WTC11 (cell line): ENCODE measurements at regions not wholly inside any gene's neighbourhood (a gene's known extent, or its start where the extent isn't known, plus 50 kb on each side); places are given as distances from the start of the nearest gene placed in this dataset.

Experiments
- ATAC-seq: fragments of 200-7000 bp; cut with Tn5 transposase; 2 replicates; pipeline ENCODE4 v1.10.0; 2021; ENCODE audit warnings: mild to moderate bottlenecking, moderate library complexity
- CTCF ChIA-PET: fragments of 300-600 bp; sonication (Branson Sonifier 250); formaldehyde crosslinking; loops from one replicate; lab custom pipeline; 2021; ENCODE audit warnings: antibody characterized with exemption; lab: Charles Lee
- POLR2A ChIA-PET: fragments of 350-600 bp; sonication (Branson Sonifier 250); formaldehyde crosslinking; loops from one replicate; lab custom pipeline; 2021; ENCODE audit warnings: antibody characterized with exemption; lab: Charles Lee
- DNase-seq: peaks from one replicate; pipeline ENCODE4 v3.0.0; 2021; ENCODE audit warnings: low spot score
- H3K27ac Mint-ChIP-seq: 2 replicates; pipeline ENCODE4 v1.8.0; 2021; ENCODE audit warnings: mixed read lengths
- H3K27me3 Mint-ChIP-seq: 2 replicates; pipeline ENCODE4 v1.8.0; 2021; ENCODE audit warnings: low read depth, mild to moderate bottlenecking, moderate library complexity, mixed read lengths
- H3K36me3 Mint-ChIP-seq: 2 replicates; pipeline ENCODE4 v1.8.0; 2021; ENCODE audit warnings: mixed read lengths
- H3K4me1 Mint-ChIP-seq: 2 replicates; pipeline ENCODE4 v1.8.0; 2022; ENCODE audit warnings: mixed read lengths
- H3K4me3 Mint-ChIP-seq: 2 replicates; pipeline ENCODE4 v1.8.0; 2021; ENCODE audit warnings: mild to moderate bottlenecking, moderate library complexity, mixed read lengths
- H3K9me3 Mint-ChIP-seq: 2 replicates; pipeline ENCODE4 v1.8.0; 2021; ENCODE audit warnings: mixed read lengths
- ELF4 ChIP-seq: sonication (generic); formaldehyde crosslinking; IDR thresholded peaks from 2 replicates; pipeline ENCODE4 v1.8.1; 2022; ENCODE audit warnings: low read depth, mild to moderate bottlenecking, moderate library complexity, missing genetic modification reagents
- ETV6 ChIP-seq: sonication (generic); formaldehyde crosslinking; IDR thresholded peaks from 2 replicates; pipeline ENCODE4 v1.8.1; 2022; ENCODE audit warnings: mild to moderate bottlenecking, missing genetic modification reagents
- GRHL2 ChIP-seq: fragments of 250-450 bp; sonication (Bioruptor Pico); IDR thresholded peaks from 2 replicates; pipeline ENCODE4 v1.8.0; 2022; ENCODE audit warnings: mild to moderate bottlenecking, moderate library complexity; ENCODE audit not compliant: insufficient replicate concordance, severe bottlenecking
- GTF2I ChIP-seq: fragments of 250-450 bp; sonication (Bioruptor Pico); conservative IDR thresholded peaks from 2 replicates; pipeline ENCODE4 v1.4.0; 2021; ENCODE audit warnings: mild to moderate bottlenecking
- TEAD4 ChIP-seq: sonication (generic); formaldehyde crosslinking; IDR thresholded peaks from 2 replicates; pipeline ENCODE4 v1.8.0; 2022; ENCODE audit warnings: mild to moderate bottlenecking, missing genetic modification reagents
- TP53 ChIP-seq: sonication (generic); formaldehyde crosslinking; IDR thresholded peaks from 2 replicates; pipeline ENCODE4 v1.8.1; 2023; ENCODE audit warnings: mild to moderate bottlenecking, missing genetic modification reagents
- ZBTB21 ChIP-seq: sonication (generic); formaldehyde crosslinking; IDR thresholded peaks from 2 replicates; pipeline ENCODE4 v1.8.1; 2023; ENCODE audit warnings: mild to moderate bottlenecking, missing genetic modification reagents, borderline replicate concordance
- ZNF396 ChIP-seq: fragments of 250-450 bp; sonication (Bioruptor Pico); IDR thresholded peaks from 2 replicates; pipeline ENCODE4 v1.8.0; 2021; ENCODE audit warnings: mild to moderate bottlenecking, moderate library complexity, borderline replicate concordance
- TF ChIP-seq, protein P1 (sequence below): fragments of 200-600 bp; IDR thresholded peaks from 2 replicates; pipeline ENCODE4 v1.8.0; 2022; ENCODE audit warnings: antibody characterized with exemption
- TF ChIP-seq, protein P2 (sequence below): fragments of 250-450 bp; sonication (Bioruptor Pico); IDR thresholded peaks from 2 replicates; pipeline ENCODE4 v1.9.0; 2021; ENCODE audit warnings: moderate library complexity, mild to moderate bottlenecking, inconsistent platforms, borderline replicate concordance
- TF ChIP-seq, protein P3 (sequence below): sonication (generic); formaldehyde crosslinking; IDR thresholded peaks from 2 replicates; pipeline ENCODE4 v1.8.1; 2023; ENCODE audit warnings: mild to moderate bottlenecking, missing genetic modification reagents, moderate library complexity
- TF ChIP-seq, protein P4 (sequence below): sonication (generic); formaldehyde crosslinking; IDR thresholded peaks from 2 replicates; pipeline ENCODE4 v1.8.0; 2022; ENCODE audit warnings: mild to moderate bottlenecking, missing genetic modification reagents
- TF ChIP-seq, protein P5 (sequence below): sonication (generic); formaldehyde crosslinking; IDR thresholded peaks from 2 replicates; pipeline ENCODE4 v1.8.1; 2022; ENCODE audit warnings: mild to moderate bottlenecking, moderate library complexity, missing genetic modification reagents
- TF ChIP-seq, protein P6 (sequence below): sonication (generic); formaldehyde crosslinking; IDR thresholded peaks from 2 replicates; pipeline ENCODE4 v1.8.1; 2023; ENCODE audit warnings: mild to moderate bottlenecking, missing genetic modification reagents
- TF ChIP-seq, protein P7 (sequence below): fragments of 250-450 bp; sonication (Bioruptor Pico); IDR thresholded peaks from 2 replicates; pipeline ENCODE4 v1.9.0; 2021; ENCODE audit warnings: mild to moderate bottlenecking

DNA sequence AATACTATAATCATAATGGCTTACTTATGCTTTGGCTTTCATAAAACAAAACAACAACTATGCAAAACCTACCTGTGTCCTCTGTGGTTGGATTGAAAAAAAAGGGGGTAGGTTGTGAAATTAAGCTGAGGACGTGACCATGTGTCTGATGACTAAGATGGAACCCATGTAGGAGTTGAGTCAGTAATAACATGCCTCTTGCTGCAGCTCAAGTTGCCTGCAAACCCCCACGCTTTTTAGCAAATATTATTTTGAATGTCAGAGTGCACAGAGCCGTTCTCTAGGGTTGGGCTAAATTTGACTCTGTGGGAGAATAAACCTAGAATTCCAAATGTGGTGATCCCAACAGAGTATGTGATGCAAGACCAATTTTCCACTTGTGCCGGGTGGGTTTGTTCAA, 209.3 kb downstream of the KCNRG start:
- no peak overlapping the region for H3K27ac Mint-ChIP-seq
- H3K4me1 Mint-ChIP-seq, result peaks cover 30% of the 10 kb centered on the region
- no peak for TF ChIP-seq ZNF396 (CRISPR knock-in tag)
- no peak for TF ChIP-seq ELF4 (CRISPR knock-in tag)
- TF ChIP-seq, protein P1, sequence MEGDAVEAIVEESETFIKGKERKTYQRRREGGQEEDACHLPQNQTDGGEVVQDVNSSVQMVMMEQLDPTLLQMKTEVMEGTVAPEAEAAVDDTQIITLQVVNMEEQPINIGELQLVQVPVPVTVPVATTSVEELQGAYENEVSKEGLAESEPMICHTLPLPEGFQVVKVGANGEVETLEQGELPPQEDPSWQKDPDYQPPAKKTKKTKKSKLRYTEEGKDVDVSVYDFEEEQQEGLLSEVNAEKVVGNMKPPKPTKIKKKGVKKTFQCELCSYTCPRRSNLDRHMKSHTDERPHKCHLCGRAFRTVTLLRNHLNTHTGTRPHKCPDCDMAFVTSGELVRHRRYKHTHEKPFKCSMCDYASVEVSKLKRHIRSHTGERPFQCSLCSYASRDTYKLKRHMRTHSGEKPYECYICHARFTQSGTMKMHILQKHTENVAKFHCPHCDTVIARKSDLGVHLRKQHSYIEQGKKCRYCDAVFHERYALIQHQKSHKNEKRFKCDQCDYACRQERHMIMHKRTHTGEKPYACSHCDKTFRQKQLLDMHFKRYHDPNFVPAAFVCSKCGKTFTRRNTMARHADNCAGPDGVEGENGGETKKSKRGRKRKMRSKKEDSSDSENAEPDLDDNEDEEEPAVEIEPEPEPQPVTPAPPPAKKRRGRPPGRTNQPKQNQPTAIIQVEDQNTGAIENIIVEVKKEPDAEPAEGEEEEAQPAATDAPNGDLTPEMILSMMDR, result no peak
- TF ChIP-seq, protein P2, sequence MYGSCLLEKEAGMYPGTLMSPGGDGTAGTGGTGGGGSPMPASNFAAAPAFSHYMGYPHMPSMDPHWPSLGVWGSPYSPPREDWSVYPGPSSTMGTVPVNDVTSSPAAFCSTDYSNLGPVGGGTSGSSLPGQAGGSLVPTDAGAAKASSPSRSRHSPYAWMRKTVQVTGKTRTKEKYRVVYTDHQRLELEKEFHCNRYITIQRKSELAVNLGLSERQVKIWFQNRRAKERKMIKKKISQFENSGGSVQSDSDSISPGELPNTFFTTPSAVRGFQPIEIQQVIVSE (CRISPR knock-in tag), result no peak
- no peak for TF ChIP-seq GTF2I (CRISPR knock-in tag)
- TF ChIP-seq TP53 (CRISPR knock-in tag), result no peak
- TF ChIP-seq, protein P3, sequence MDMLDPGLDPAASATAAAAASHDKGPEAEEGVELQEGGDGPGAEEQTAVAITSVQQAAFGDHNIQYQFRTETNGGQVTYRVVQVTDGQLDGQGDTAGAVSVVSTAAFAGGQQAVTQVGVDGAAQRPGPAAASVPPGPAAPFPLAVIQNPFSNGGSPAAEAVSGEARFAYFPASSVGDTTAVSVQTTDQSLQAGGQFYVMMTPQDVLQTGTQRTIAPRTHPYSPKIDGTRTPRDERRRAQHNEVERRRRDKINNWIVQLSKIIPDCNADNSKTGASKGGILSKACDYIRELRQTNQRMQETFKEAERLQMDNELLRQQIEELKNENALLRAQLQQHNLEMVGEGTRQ, result no peak
- TF ChIP-seq, protein P4, sequence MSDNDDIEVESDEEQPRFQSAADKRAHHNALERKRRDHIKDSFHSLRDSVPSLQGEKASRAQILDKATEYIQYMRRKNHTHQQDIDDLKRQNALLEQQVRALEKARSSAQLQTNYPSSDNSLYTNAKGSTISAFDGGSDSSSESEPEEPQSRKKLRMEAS (CRISPR knock-in tag), result no peak
- no peak overlapping the region for H3K4me3 Mint-ChIP-seq
- peaks cover 4% of the 10 kb centered on the region; the same call in 1 of the 2 replicates for H3K9me3 Mint-ChIP-seq
- H3K27me3 Mint-ChIP-seq, result no peaks in the 10 kb centered on the region
- no peak for DNase-seq
- ChIA-PET CTCF (interaction anchor here (1.7 kb wide), 1 partner anchor 16 kb away, joined by 4 read pairs; no protein-coding TSS in a partner anchor), POLR2A (no interaction called here)
- no peak for ATAC-seq
- H3K36me3 Mint-ChIP-seq, result no peaks in the 10 kb centered on the region

DNA sequence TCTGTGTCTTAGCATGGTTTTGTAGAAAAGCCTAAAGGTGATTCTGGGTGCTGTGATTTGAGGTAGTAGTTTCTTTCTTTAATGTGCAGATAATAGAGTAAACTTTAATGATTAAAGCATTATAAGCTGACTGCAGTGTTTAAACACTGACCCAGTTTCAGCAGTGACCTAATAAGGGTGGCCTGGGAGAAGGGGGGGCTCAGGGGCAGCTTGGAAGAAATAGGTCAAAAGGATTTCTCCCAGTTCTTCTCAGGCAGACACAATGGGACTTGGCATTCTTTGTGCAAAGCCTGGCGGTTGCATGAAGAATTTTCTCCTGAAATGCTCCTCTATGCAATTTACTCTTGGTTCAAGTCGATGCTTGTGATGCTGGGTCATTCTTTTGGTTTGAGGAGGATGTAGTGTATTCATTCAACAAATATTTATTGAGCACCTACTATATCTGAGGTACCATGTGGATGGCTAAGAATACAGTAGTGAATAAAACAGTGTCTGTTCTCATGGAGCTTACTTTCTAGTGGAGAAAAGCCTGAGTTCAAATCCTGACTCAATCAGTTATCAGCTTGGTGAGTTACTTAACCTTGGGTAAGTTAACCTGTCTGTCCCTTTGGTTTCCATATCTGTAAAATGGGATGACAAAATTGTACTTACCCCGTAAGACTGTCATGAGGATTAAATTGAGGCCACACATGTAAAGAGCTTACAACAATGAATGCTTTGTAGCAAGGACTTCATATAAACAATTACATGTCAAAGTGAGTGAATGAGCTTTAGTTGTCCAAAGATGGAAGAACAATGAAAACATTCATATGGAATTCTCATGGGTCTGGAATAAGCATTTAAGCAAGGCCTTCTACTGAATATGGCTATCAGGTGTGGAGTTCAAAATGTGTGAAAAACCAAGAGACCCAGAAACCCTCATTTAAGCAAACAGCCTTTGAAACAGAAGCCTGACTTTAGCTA, 210.2 kb downstream of the KCNRG start:
- DNase-seq (no peak), ATAC-seq (no peak)
- Mint-ChIP-seq H3K27me3 (no peaks in the 10 kb centered on the region), H3K4me1 (peaks cover 38% of the 10 kb centered on the region), H3K4me3 (no peak overlapping the region), H3K27ac (no peak overlapping the region), H3K36me3 (no peaks in the 10 kb centered on the region), H3K9me3 (no peaks in the 10 kb centered on the region)
- TF ChIP-seq, protein P1, result no peak
- TF ChIP-seq ZBTB21 (no peak), ETV6 (CRISPR knock-in tag) (no peak), TEAD4 (no peak)
- TF ChIP-seq, protein P5, sequence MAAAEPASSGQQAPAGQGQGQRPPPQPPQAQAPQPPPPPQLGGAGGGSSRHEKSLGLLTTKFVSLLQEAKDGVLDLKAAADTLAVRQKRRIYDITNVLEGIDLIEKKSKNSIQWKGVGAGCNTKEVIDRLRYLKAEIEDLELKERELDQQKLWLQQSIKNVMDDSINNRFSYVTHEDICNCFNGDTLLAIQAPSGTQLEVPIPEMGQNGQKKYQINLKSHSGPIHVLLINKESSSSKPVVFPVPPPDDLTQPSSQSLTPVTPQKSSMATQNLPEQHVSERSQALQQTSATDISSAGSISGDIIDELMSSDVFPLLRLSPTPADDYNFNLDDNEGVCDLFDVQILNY (CRISPR knock-in tag), result no peak
- ChIA-PET POLR2A (no interaction called here), CTCF (interaction anchor here (1.7 kb wide), 1 partner anchor 17 kb away, joined by 4 read pairs; no protein-coding TSS in a partner anchor)

DNA sequence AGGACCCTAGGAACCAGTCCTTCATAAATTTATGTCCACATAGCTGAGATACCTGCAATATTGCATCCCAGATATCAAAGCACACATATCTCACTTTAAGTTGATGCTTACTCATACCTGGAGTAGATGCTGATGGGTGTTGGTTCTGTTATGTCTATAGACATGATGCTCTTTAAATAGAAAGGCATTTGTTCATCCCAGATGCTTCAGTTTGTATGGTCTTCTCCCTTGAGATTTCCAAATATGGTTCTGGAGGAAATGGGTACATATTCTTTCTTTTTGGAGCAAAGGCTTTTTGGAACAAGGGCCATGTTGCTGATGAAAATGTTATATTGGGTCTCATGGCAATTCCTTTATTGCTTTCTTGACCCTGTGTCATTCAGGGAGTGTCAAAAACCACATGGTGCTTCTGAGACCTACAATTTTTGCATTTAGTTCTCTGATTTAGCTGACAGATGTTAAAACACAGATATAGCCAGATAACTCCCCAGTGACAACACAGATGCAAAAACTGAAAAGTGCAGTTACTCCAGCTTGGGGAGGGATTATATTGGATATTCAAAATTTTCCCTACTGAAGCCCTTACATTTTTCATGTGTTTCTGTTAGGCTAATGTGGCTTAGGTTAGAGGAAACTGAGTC, 211.4 kb downstream of the KCNRG start:
- ChIA-PET CTCF (no interaction called here), POLR2A (no interaction called here)
- ATAC-seq, result no peak
- TF ChIP-seq, protein P6, sequence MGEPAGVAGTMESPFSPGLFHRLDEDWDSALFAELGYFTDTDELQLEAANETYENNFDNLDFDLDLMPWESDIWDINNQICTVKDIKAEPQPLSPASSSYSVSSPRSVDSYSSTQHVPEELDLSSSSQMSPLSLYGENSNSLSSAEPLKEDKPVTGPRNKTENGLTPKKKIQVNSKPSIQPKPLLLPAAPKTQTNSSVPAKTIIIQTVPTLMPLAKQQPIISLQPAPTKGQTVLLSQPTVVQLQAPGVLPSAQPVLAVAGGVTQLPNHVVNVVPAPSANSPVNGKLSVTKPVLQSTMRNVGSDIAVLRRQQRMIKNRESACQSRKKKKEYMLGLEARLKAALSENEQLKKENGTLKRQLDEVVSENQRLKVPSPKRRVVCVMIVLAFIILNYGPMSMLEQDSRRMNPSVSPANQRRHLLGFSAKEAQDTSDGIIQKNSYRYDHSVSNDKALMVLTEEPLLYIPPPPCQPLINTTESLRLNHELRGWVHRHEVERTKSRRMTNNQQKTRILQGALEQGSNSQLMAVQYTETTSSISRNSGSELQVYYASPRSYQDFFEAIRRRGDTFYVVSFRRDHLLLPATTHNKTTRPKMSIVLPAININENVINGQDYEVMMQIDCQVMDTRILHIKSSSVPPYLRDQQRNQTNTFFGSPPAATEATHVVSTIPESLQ (CRISPR knock-in tag), result no peak
- TF ChIP-seq GRHL2 (CRISPR knock-in tag) (no peak), ZBTB21 (no peak)
- TF ChIP-seq, protein P7, sequence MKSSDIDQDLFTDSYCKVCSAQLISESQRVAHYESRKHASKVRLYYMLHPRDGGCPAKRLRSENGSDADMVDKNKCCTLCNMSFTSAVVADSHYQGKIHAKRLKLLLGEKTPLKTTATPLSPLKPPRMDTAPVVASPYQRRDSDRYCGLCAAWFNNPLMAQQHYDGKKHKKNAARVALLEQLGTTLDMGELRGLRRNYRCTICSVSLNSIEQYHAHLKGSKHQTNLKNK (CRISPR knock-in tag), result no peak
- TF ChIP-seq, protein P3, result no peak
- TF ChIP-seq, protein P2 (CRISPR knock-in tag), result no peak

More for the DNA sequence above, 211.4 kb downstream of the KCNRG start:
- H3K36me3 Mint-ChIP-seq, result no peaks in the 10 kb centered on the region
- no peak overlapping the region for H3K4me3 Mint-ChIP-seq
- no peaks in the 10 kb centered on the region; the same call in 1 of the 2 replicates for H3K9me3 Mint-ChIP-seq
- H3K4me1 Mint-ChIP-seq, result peaks cover 38% of the 10 kb centered on the region
- no peaks in the 10 kb centered on the region for H3K27me3 Mint-ChIP-seq
- H3K27ac Mint-ChIP-seq, result no peak overlapping the region
- no peak for DNase-seq
